MM.1S (cell line): ENCODE measurements at regions not wholly inside any gene's neighbourhood (a gene's known extent, or its start where the extent isn't known, plus 50 kb on each side); places are given as distances from the start of the nearest gene placed in this dataset.

Experiments
- DNase-seq: peaks from one replicate; pipeline ENCODE4 v3.0.0-alpha.2; 2015
- H2AFZ ChIP-seq: fragments of 300-600 bp; sonication (generic); 2 replicates; pipeline ENCODE4 v1.6.0; 2016; ENCODE audit warnings: antibody characterized with exemption, low read length
- H3F3A ChIP-seq: fragments of 300-600 bp; sonication (generic); 2 replicates; pipeline ENCODE4 v1.6.1; 2016; ENCODE audit warnings: mild to moderate bottlenecking, antibody characterized with exemption, low read length, moderate library complexity, mixed read lengths; ENCODE audit not compliant: insufficient read depth
- H3K27ac ChIP-seq: fragments of 300-600 bp; sonication (generic); 2 replicates; pipeline ENCODE4 v1.5.1; 2016; ENCODE audit warnings: mild to moderate bottlenecking, low read length
- H3K27me3 ChIP-seq: fragments of 300-600 bp; sonication (generic); replicated peaks from 2 replicates; pipeline ENCODE4 v1.6.0; 2016; ENCODE audit warnings: low read length; ENCODE audit not compliant: insufficient read depth
- H3K36me3 ChIP-seq: fragments of 300-600 bp; sonication (generic); replicated peaks from 2 replicates; pipeline ENCODE4 v1.6.1; 2016; ENCODE audit warnings: mild to moderate bottlenecking, low read length, mixed read lengths; ENCODE audit not compliant: insufficient read depth
- H3K4me1 ChIP-seq: fragments of 300-600 bp; sonication (generic); 2 replicates; pipeline ENCODE4 v1.6.1; 2016; ENCODE audit warnings: low read length, mixed read lengths
- H3K4me2 ChIP-seq: fragments of 300-600 bp; sonication (generic); 2 replicates; pipeline ENCODE4 v1.6.0; 2016; ENCODE audit warnings: low read depth, low read length
- H3K4me3 ChIP-seq: fragments of 300-600 bp; sonication (generic); 2 replicates; pipeline ENCODE4 v1.5.1; 2016; ENCODE audit warnings: low read length, mixed read lengths
- H3K79me2 ChIP-seq: fragments of 300-600 bp; sonication (generic); 2 replicates; pipeline ENCODE4 v1.6.1; 2016; ENCODE audit warnings: mixed run types, low read length, mixed read lengths
- H3K9ac ChIP-seq: fragments of 300-600 bp; sonication (generic); 2 replicates; pipeline ENCODE4 v1.6.1; 2016; ENCODE audit warnings: low read length, mixed read lengths
- H3K9me2 ChIP-seq: fragments of 300-600 bp; sonication (generic); replicated peaks from 2 replicates; pipeline ENCODE4 v1.6.1; 2016; ENCODE audit warnings: mild to moderate bottlenecking, low read length, mixed read lengths; ENCODE audit not compliant: insufficient read depth
- H3K9me3 ChIP-seq: fragments of 300-600 bp; sonication (generic); replicated peaks from 2 replicates; pipeline ENCODE4 v1.6.1; 2016; ENCODE audit warnings: mild to moderate bottlenecking, low read length, mixed read lengths; ENCODE audit not compliant: insufficient read depth
- H4K20me1 ChIP-seq: fragments of 300-600 bp; sonication (generic); 2 replicates; pipeline ENCODE4 v1.6.1; 2016; ENCODE audit warnings: mild to moderate bottlenecking, low read length, moderate library complexity, mixed read lengths; ENCODE audit not compliant: insufficient read depth
- EZH2 ChIP-seq: fragments of 300-600 bp; sonication (generic); optimal IDR thresholded peaks from 2 replicates; pipeline ENCODE3; 2017; ENCODE audit warnings: low read depth, mild to moderate bottlenecking, antibody characterized with exemption, low read length, mixed read lengths
- EZH2phosphoT487 ChIP-seq: fragments of 300-600 bp; sonication (generic); IDR thresholded peaks from 2 replicates; pipeline ENCODE4 v1.6.1; 2018; ENCODE audit warnings: antibody characterized with exemption, low read length
- TF ChIP-seq, protein P1 (sequence below): fragments of 300-600 bp; sonication (generic); IDR thresholded peaks from 2 replicates; pipeline ENCODE4 v1.5.1; 2016; ENCODE audit warnings: antibody characterized with exemption, low read length, mixed read lengths

DNA sequence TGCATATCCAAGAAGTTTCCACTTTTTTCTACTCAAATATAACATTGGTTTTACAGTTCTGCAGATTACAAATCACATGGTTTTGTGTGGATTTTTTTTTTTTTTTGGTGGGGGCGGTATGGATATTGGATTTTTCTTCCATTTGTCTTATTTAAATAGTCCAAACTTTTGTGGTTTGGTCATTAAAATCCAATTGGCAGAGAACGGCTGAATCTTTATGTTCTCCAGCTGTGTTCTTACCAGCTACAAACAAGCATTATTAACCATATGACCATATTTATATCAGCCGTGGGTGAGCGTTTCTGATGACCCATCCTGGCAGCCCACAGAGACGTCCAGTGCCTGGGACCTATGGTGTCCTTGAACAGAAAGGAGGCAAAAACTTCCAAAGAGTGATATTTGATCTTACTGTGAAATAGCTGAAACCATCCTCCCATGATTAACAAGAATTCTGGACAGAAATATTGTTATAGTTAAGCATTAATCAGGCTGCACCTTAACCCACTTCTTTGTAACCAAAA, 200.4 kb downstream of the LYPLAL1 start:
- TF ChIP-seq EZH2 (no peak), EZH2phosphoT487 (no peak)
- TF ChIP-seq, protein P1, sequence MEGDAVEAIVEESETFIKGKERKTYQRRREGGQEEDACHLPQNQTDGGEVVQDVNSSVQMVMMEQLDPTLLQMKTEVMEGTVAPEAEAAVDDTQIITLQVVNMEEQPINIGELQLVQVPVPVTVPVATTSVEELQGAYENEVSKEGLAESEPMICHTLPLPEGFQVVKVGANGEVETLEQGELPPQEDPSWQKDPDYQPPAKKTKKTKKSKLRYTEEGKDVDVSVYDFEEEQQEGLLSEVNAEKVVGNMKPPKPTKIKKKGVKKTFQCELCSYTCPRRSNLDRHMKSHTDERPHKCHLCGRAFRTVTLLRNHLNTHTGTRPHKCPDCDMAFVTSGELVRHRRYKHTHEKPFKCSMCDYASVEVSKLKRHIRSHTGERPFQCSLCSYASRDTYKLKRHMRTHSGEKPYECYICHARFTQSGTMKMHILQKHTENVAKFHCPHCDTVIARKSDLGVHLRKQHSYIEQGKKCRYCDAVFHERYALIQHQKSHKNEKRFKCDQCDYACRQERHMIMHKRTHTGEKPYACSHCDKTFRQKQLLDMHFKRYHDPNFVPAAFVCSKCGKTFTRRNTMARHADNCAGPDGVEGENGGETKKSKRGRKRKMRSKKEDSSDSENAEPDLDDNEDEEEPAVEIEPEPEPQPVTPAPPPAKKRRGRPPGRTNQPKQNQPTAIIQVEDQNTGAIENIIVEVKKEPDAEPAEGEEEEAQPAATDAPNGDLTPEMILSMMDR, result no peak
- Histone ChIP-seq H3K4me3 (no peak overlapping the region), H3K4me1 (no peaks in the 10 kb centered on the region), H3K27ac (no peak overlapping the region), H3F3A (no peaks in the 10 kb centered on the region), H3K4me2 (no peak overlapping the region), H3K9ac (no peak overlapping the region), H4K20me1 (no peaks in the 10 kb centered on the region), H3K9me2 (no peaks in the 10 kb centered on the region), H3K79me2 (no peaks in the 10 kb centered on the region), H3K36me3 (no peaks in the 10 kb centered on the region), H3K9me3 (no peaks in the 10 kb centered on the region), H2AFZ (no peak overlapping the region), H3K27me3 (no peaks in the 10 kb centered on the region)
- no peak for DNase-seq

DNA sequence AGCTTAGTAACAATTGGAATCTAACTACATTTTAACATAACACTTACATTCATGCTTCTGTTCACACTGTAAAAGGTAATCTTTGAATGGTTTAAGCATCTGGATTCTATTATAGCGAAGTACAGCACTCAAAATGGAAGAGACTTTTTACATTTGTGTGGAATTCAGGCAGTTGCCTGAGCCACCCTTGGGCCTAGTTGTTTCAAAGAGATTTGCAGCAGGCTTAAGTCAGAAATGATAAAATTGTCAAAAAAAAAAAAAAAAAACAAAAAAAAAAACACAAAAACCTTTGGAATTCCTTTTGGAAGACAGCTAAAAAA, 199.9 kb downstream of the LYPLAL1 start:
- TF ChIP-seq, protein P1, result no peak
- no peak for TF ChIP-seq EZH2phosphoT487
- TF ChIP-seq EZH2, result no peak
- H3K9me2 ChIP-seq, result no peaks in the 10 kb centered on the region

DNA sequence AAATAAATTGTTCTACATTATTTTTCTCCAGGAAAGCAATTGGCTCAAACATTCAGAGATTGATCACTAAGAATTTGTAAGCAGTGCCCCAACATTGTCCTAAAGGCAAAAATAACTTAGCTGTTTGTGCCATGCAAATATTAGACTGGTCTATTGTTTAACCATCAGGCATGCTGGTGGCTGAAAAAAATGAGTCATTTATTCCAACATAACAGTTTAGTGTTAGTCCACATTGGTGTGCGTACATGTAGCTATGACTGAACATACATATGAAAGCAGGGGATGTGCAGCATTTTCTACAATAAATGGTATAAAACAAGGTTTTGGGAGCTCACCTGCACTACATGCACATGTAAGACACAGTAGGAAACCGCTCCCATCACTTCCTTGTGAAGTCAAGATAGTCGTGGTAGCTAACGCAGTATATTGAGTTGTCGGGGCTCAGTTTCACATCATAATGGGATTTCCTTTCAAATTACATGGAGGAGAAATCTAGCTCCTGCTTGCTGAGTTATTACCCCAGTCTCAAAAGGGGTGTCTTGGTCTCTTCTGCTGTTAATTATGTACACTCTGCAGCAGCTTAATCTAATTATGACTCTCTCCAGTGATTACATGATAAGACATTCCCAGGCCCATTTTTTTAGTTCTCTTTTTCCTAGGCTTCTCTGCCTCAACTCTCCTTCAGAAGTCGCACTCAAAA, 199.4 kb downstream of the LYPLAL1 start:
- DNase-seq, result no peak
- H3K36me3 ChIP-seq, result no peaks in the 10 kb centered on the region
- H3K27me3 ChIP-seq, result no peaks in the 10 kb centered on the region
- H2AFZ ChIP-seq, result no peak overlapping the region
- H3K9me3 ChIP-seq, result no peaks in the 10 kb centered on the region
- H3F3A ChIP-seq, result no peaks in the 10 kb centered on the region
- H3K4me3 ChIP-seq, result no peak overlapping the region
- no peak overlapping the region for H3K4me2 ChIP-seq
- TF ChIP-seq, protein P1, result no peak
- TF ChIP-seq EZH2 (no peak), EZH2phosphoT487 (no peak)
- no peaks in the 10 kb centered on the region for H3K9me2 ChIP-seq
- no peaks in the 10 kb centered on the region for H4K20me1 ChIP-seq
- H3K79me2 ChIP-seq, result no peaks in the 10 kb centered on the region
- no peaks in the 10 kb centered on the region for H3K4me1 ChIP-seq
- no peak overlapping the region for H3K27ac ChIP-seq
- H3K9ac ChIP-seq, result no peak overlapping the region

More for the DNA sequence above, 199.9 kb downstream of the LYPLAL1 start:
- Histone ChIP-seq H3K4me2 (no peak overlapping the region), H3K9ac (no peak overlapping the region), H3K9me3 (no peaks in the 10 kb centered on the region), H3K27me3 (no peaks in the 10 kb centered on the region), H3F3A (no peaks in the 10 kb centered on the region), H3K36me3 (no peaks in the 10 kb centered on the region), H2AFZ (no peak overlapping the region), H3K79me2 (no peaks in the 10 kb centered on the region), H3K27ac (no peak overlapping the region), H3K4me1 (no peaks in the 10 kb centered on the region), H4K20me1 (no peaks in the 10 kb centered on the region), H3K4me3 (no peak overlapping the region)
- no peak for DNase-seq
